HG02759 (cell line): ENCODE measurements at regions not wholly inside any gene's neighbourhood (a gene's known extent, or its start where the extent isn't known, plus 50 kb on each side); places are given as distances from the start of the nearest gene placed in this dataset.

Experiments
- ATAC-seq: cut with Tn5 transposase; IDR thresholded peaks from one replicate; pipeline ENCODE4 v1.9.1; 2021; ENCODE audit warnings: mild to moderate bottlenecking, moderate library complexity; ENCODE audit not compliant: unreplicated experiment

- no peak for ATAC-seq
Observed at GRCh38 chr16:5385115-5385514, 287.5 kb upstream of the EEF2KMT start.

GRCh38 chr16:5383737-5384136, 286.1 kb upstream of the EEF2KMT start:
- no peak for ATAC-seq

GRCh38 chr16:5382484-5382883, 284.9 kb upstream of the EEF2KMT start:
- ATAC-seq: no peak

GRCh38 chr16:5381481-5381880, 283.9 kb upstream of the EEF2KMT start:
- ATAC-seq: no peak

GRCh38 chr16:5379954-5380353, 282.4 kb upstream of the EEF2KMT start:
- no peak for ATAC-seq

GRCh38 chr16:5378531-5378930, 280.9 kb upstream of the EEF2KMT start:
- no peak for ATAC-seq

GRCh38 chr16:5377280-5377898, 279.8 kb upstream of the EEF2KMT start:
- no peak for ATAC-seq

- no peak for ATAC-seq
Observed at GRCh38 chr16:5374184-5374583, 276.6 kb upstream of the EEF2KMT start.

GRCh38 chr16:5367951-5368350, 270.4 kb upstream of the EEF2KMT start:
- no peak for ATAC-seq

GRCh38 chr16:5366126-5366525, 268.5 kb upstream of the EEF2KMT start:
- no peak for ATAC-seq

GRCh38 chr16:5364186-5364585, 266.6 kb upstream of the EEF2KMT start:
- no peak for ATAC-seq

GRCh38 chr16:5361322-5361721, 263.7 kb upstream of the EEF2KMT start:
- ATAC-seq: no peak

- ATAC-seq: no peak
Observed at GRCh38 chr16:5354645-5355044, 257.1 kb upstream of the EEF2KMT start.

- no peak for ATAC-seq
Observed at GRCh38 chr16:5349670-5350517, 252.3 kb upstream of the EEF2KMT start.

- ATAC-seq: no peak
Observed at GRCh38 chr16:5349101-5349500, 251.5 kb upstream of the EEF2KMT start.

- no peak for ATAC-seq
Observed at GRCh38 chr16:5347561-5347960, 250.0 kb upstream of the EEF2KMT start.

GRCh38 chr16:5336941-5337340, 239.3 kb upstream of the EEF2KMT start:
- ATAC-seq: no peak

GRCh38 chr16:5333991-5334390, 236.4 kb upstream of the EEF2KMT start:
- ATAC-seq: no peak

GRCh38 chr16:5333126-5333525, 235.5 kb upstream of the EEF2KMT start:
- ATAC-seq: no peak

GRCh38 chr16:5330058-5330457, 232.5 kb upstream of the EEF2KMT start:
- ATAC-seq: no peak

- no peak for ATAC-seq
Observed at GRCh38 chr16:5328546-5328945, 231.0 kb upstream of the EEF2KMT start.

GRCh38 chr16:5326395-5326794, 228.8 kb upstream of the EEF2KMT start:
- ATAC-seq: no peak
